ENCODE measurements at regions not wholly inside any gene's neighbourhood (a gene's known extent, or its start where the extent isn't known, plus 50 kb on each side); places are given as distances from the start of the nearest gene placed in this dataset.

DNA sequence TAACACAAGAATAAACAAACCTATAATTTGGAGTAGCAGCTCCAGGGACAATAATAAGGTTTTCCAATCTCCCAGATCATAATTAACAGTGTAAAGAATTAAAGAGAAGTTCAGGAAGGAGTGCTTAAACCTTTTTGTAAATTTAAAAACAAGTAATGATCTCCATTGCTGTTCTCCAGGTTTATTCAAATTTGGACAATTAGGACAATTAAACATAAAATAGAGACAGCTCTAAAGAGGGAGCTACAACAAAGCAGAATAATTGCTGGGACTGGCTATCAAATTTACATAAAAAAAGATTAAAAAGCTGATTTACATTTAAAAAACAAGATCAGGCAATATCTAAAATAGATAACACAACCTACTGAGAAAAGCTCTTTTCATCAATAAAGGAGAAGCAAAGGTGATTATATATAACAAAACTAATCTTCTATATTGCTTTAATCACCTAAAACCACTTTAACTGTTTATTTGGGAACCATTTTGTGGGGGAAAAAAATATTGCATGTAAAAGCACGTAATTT is 80.1 kb upstream of the CREB1 start:
- Mint-ChIP-seq H3K4me1 (no peaks in the 10 kb centered on the region), H3K36me3 (peaks cover 0 to 5% of the 10 kb centered on the region in 2 donors), H3K9me3 (peaks cover 0 to 5% (median 1%) of the 10 kb centered on the region in 8 donors), H3K27ac (no peak overlapping the region), H3K4me3 (no peak overlapping the region), H3K27me3 (peaks cover 0 to 3% of the 10 kb centered on the region in 2 donors)
- H3K27me3 ChIP-seq (ENCODE audit: insufficient read depth, low read length), result no peaks in the 10 kb centered on the region
- no peak overlapping the region for H3K27ac ChIP-seq (ENCODE audit: low read depth, low read length)
- no peaks in the 10 kb centered on the region for H3K9me3 ChIP-seq (ENCODE audit: control insufficient read depth in 1 of 2, low read length in 2 of 2)
- H3K4me1 ChIP-seq (ENCODE audit: insufficient read depth, low read length), result no peaks in the 10 kb centered on the region
- DNase-seq, result no peak
- intact Hi-C loops (cut with micrococcal nuclease), result no loop called here
- H3K36me3 ChIP-seq (ENCODE audit: insufficient read depth, low read length), result no peaks in the 10 kb centered on the region
- CTCF ChIA-PET (ENCODE audit: partially characterized antibody), result interaction anchor here (1.2 kb wide), 1 partner anchor 755 kb away, joined by 3 read pairs; no protein-coding TSS in a partner anchor
- POLR2A ChIA-PET (ENCODE audit: partially characterized antibody), result no interaction called here
- H3K4me3 ChIP-seq (ENCODE audit: low read length in 2 of 2), result no peak overlapping the region

DNA sequence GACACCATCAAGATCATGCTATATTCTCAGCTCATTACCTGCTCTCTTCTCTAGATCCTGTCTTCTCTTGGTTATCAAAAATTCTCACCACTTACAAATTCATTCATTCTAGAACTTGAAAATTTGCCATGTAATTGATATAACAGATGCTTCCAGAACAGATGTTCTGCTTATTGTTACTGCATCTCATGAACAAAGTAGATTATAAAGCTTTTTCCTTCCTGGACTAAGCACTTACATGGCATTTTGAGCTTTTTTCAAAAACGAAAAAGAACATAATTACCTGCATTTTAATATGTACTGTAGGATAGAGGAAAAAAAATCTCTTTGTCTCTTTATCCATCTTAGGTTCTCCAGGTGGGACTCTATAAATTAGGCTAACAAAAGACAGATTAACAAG is 79.6 kb upstream of the CREB1 start:
- intact Hi-C loops (cut with micrococcal nuclease), result no loop called here
- DNase-seq, result no peak
- POLR2A ChIA-PET (ENCODE audit: partially characterized antibody), result no interaction called here
- Histone ChIP-seq H3K27me3 (ENCODE audit: insufficient read depth, low read length) (no peaks in the 10 kb centered on the region), H3K27ac (ENCODE audit: low read depth, low read length) (no peak overlapping the region), H3K4me1 (ENCODE audit: insufficient read depth, low read length) (no peaks in the 10 kb centered on the region), H3K9me3 (ENCODE audit: control insufficient read depth in 1 of 2, low read length in 2 of 2) (no peaks in the 10 kb centered on the region), H3K36me3 (ENCODE audit: insufficient read depth, low read length) (no peaks in the 10 kb centered on the region), H3K4me3 (ENCODE audit: low read length in 2 of 2) (no peak overlapping the region)
- H3K4me1 Mint-ChIP-seq, result no peaks in the 10 kb centered on the region
- peaks cover 0 to 5% (median 2%) of the 10 kb centered on the region in 8 donors for H3K9me3 Mint-ChIP-seq
- peaks cover 0 to 3% of the 10 kb centered on the region in 2 donors for H3K27me3 Mint-ChIP-seq
- no peak overlapping the region for H3K4me3 Mint-ChIP-seq
- H3K27ac Mint-ChIP-seq, result no peak overlapping the region
- H3K36me3 Mint-ChIP-seq, result peaks cover 0 to 5% of the 10 kb centered on the region in 2 donors
- CTCF ChIA-PET (ENCODE audit: partially characterized antibody), result interaction anchor here (1.2 kb wide), 1 partner anchor 755 kb away, joined by 3 read pairs; no protein-coding TSS in a partner anchor

DNA sequence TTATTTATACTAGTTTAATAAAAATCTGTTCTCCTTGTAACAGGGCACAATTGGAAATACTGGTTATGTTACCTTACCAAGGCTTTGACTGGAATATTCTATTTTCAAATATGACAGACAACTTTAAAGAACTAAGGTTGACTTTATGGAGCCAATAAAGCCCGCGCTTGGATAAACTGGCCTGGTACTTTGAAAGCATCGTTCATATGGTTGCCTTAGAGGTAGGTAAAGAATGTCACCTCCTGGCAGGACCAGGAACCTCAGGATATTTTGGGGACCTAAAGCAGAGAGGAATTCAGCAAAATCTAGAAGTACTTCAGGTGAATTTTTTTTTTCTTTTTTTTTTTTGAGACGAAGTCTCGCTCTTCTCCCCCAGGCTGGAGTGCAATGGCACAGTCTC is 71.2 kb upstream of the CREB1 start:
- peaks cover 0 to 6% (median 5%) of the 10 kb centered on the region in 4 donors for H3K4me1 Mint-ChIP-seq

DNA sequence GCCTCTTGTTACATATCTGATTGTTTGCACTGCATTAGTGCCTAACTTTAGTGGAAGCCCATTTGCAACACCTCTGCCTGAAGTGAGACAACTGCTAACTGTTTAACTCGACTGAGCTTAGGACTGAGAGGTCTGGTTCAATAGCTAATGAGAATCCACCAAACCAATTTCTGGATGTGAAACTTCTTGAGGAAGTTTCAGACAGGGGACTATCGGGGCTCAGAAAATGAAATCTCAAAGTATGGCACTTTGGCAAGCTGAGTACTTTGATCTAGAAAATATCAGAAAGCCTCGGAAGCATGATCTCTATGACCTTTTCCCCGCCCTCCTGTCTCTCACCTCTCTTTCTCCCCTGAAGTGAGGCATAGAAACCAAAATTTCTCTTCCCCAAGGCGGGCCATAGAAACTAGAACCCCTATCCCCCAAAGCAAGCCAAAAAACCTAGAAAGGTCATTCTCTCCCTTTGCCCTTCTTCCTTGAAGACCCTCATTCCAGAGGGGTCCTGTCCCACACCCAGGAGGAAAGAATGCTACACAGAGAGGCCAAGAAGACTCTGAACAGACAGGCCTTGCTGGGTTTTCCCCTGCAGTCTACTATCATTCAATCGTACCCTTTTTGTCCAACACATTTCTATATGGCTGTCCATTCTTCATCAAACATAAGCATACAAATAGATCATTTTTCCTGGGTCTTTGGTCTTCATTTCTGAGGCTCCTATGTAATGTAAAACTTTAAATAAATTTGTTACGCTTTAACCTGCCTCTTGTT is 69.6 kb upstream of the CREB1 start:
- H3K36me3 ChIP-seq (ENCODE audit: insufficient read depth, low read length), result no peaks in the 10 kb centered on the region
- H3K27ac Mint-ChIP-seq, result peak overlapping the region in 4 of 7 donors; percentile 24 to 67 (median 40)

More for the DNA sequence above, 71.2 kb upstream of the CREB1 start:
- Mint-ChIP-seq H3K9me3 (peaks cover 0 to 2% (median 0%) of the 10 kb centered on the region in 8 donors), H3K4me3 (no peak overlapping the region), H3K27me3 (peaks cover 0 to 1% of the 10 kb centered on the region in 2 donors), H3K27ac (no peak overlapping the region), H3K36me3 (peaks cover 0 to 4% of the 10 kb centered on the region in 2 donors)
- Histone ChIP-seq H3K4me1 (ENCODE audit: insufficient read depth, low read length) (no peaks in the 10 kb centered on the region), H3K27me3 (ENCODE audit: insufficient read depth, low read length) (no peaks in the 10 kb centered on the region), H3K27ac (ENCODE audit: low read depth, low read length) (no peak overlapping the region), H3K4me3 (ENCODE audit: low read length in 2 of 2) (no peak overlapping the region), H3K9me3 (ENCODE audit: control insufficient read depth in 1 of 2, low read length in 2 of 2) (no peaks in the 10 kb centered on the region), H3K36me3 (ENCODE audit: insufficient read depth, low read length) (no peaks in the 10 kb centered on the region)
- POLR2A ChIA-PET (ENCODE audit: partially characterized antibody), result no interaction called here
- intact Hi-C loops (cut with micrococcal nuclease), result no loop called here
- no peak for DNase-seq
- CTCF ChIA-PET (ENCODE audit: partially characterized antibody), result no interaction called here

DNA sequence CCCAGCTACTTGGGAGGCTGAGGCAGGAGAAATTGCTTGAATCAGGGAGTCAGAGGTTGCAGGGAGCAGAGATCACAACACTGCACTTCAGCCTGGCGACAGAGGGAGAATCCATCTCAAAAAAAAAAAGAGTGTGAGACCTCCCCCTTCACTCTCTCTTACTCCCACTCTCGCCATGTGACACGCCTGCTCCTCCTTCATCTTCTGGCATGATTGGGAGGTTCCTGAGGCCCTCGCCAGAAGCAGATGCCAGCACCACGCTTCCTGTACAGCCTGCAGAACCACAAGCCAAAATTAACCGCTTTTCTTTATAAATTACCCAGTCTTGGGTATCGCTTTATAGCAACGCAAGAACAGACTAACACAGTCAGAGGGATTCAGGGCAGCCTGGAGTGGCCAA is 66.3 kb upstream of the CREB1 start:
- ChIA-PET POLR2A (ENCODE audit: partially characterized antibody) (no interaction called here), CTCF (ENCODE audit: partially characterized antibody) (no interaction called here)
- H3K27ac Mint-ChIP-seq, result peak overlapping the region in 1 of 7 donors; percentile 86
- Histone ChIP-seq H3K27me3 (ENCODE audit: insufficient read depth, low read length) (no peaks in the 10 kb centered on the region), H3K9me3 (ENCODE audit: control insufficient read depth in 1 of 2, low read length in 2 of 2) (no peaks in the 10 kb centered on the region), H3K4me1 (ENCODE audit: insufficient read depth, low read length) (no peaks in the 10 kb centered on the region), H3K27ac (ENCODE audit: low read depth, low read length) (no peak overlapping the region), H3K4me3 (ENCODE audit: low read length in 2 of 2) (no peak overlapping the region), H3K36me3 (ENCODE audit: insufficient read depth, low read length) (no peaks in the 10 kb centered on the region)
- H3K4me3 Mint-ChIP-seq, result no peak overlapping the region
- no peaks in the 10 kb centered on the region for H3K9me3 Mint-ChIP-seq
- H3K27me3 Mint-ChIP-seq, result peaks cover 0 to 1% of the 10 kb centered on the region in 2 donors
- peaks cover 0 to 6% (median 5%) of the 10 kb centered on the region in 4 donors for H3K4me1 Mint-ChIP-seq
- no peak for DNase-seq
- peaks cover 0 to 4% of the 10 kb centered on the region in 2 donors for H3K36me3 Mint-ChIP-seq
- intact Hi-C loops (cut with micrococcal nuclease), result no loop called here

More for the DNA sequence above, 69.6 kb upstream of the CREB1 start:
- peak overlapping the region in 2 of 8 donors; percentile 11 to 45 for H3K4me3 Mint-ChIP-seq
- intact Hi-C loops (cut with micrococcal nuclease), result no loop called here
- no peak overlapping the region for H3K27ac ChIP-seq (ENCODE audit: low read depth, low read length)
- peaks cover 0 to 1% of the 10 kb centered on the region in 2 donors for H3K27me3 Mint-ChIP-seq
- peaks cover 0 to 4% of the 10 kb centered on the region in 2 donors for H3K36me3 Mint-ChIP-seq
- no peaks in the 10 kb centered on the region for H3K9me3 ChIP-seq (ENCODE audit: control insufficient read depth in 1 of 2, low read length in 2 of 2)
- CTCF ChIA-PET (ENCODE audit: partially characterized antibody), result no interaction called here
- peaks cover 0 to 6% (median 5%) of the 10 kb centered on the region in 4 donors for H3K4me1 Mint-ChIP-seq
- no peaks in the 10 kb centered on the region for H3K4me1 ChIP-seq (ENCODE audit: insufficient read depth, low read length)
- H3K27me3 ChIP-seq (ENCODE audit: insufficient read depth, low read length), result no peaks in the 10 kb centered on the region
- no peaks in the 10 kb centered on the region for H3K9me3 Mint-ChIP-seq
- no peak overlapping the region for H3K4me3 ChIP-seq (ENCODE audit: low read length in 2 of 2)
- no peak for DNase-seq
- POLR2A ChIA-PET (ENCODE audit: partially characterized antibody), result no interaction called here

DNA sequence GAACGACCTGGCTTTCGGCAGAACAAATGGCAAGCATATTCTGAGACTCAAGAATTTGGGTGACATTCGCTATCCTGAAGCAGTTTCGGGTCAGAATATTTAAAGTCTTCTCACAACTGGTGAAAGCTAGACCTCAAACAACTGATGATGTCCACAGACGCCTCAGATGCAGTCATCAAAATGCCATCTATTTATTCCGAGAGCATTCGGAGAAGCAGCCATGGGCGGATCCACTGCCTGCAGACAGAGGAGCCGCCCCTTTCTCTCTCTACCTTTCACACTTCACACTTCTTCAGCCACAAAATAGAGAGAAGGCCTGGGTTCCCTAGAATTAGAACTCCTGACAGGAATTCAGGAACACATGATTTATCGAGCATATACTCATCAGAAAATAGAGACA is 65.8 kb upstream of the CREB1 start:
- intact Hi-C loops (cut with micrococcal nuclease), result no loop called here
- Histone ChIP-seq H3K9me3 (ENCODE audit: control insufficient read depth in 1 of 2, low read length in 2 of 2) (no peaks in the 10 kb centered on the region), H3K27me3 (ENCODE audit: insufficient read depth, low read length) (no peaks in the 10 kb centered on the region), H3K36me3 (ENCODE audit: insufficient read depth, low read length) (no peaks in the 10 kb centered on the region), H3K4me1 (ENCODE audit: insufficient read depth, low read length) (no peaks in the 10 kb centered on the region), H3K4me3 (ENCODE audit: low read length in 2 of 2) (no peak overlapping the region), H3K27ac (ENCODE audit: low read depth, low read length) (no peak overlapping the region)
- H3K4me3 Mint-ChIP-seq, result no peak overlapping the region
- CTCF ChIA-PET (ENCODE audit: partially characterized antibody), result no interaction called here
- DNase-seq, result no peak
- peaks cover 0 to 4% of the 10 kb centered on the region in 2 donors for H3K36me3 Mint-ChIP-seq
- no peaks in the 10 kb centered on the region for H3K9me3 Mint-ChIP-seq
- peaks cover 0 to 6% (median 5%) of the 10 kb centered on the region in 4 donors for H3K4me1 Mint-ChIP-seq
- H3K27ac Mint-ChIP-seq, result no peak overlapping the region
- POLR2A ChIA-PET (ENCODE audit: partially characterized antibody), result no interaction called here
- H3K27me3 Mint-ChIP-seq, result peaks cover 0 to 1% of the 10 kb centered on the region in 2 donors

DNA sequence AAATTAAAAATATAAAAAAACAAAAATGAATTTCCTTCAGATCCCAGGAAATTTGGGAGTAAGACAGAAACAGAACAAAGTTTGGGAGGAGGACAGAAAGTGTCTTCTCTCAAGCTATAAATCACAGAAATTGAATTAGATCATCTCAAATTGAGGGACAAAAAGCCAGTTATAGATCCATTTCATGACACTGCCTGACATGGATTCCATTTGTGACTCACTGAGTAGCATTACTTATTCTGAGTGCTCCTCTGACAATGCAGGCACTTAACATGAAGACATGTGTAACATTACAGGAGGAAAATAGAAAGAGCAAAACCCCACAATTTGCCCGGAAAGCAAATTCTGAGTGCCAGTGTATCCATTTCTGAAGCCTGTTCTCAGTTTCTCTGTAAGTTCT is 63.9 kb upstream of the CREB1 start:
- DNase-seq, result no peak
- Histone ChIP-seq H3K27me3 (ENCODE audit: insufficient read depth, low read length) (no peaks in the 10 kb centered on the region), H3K36me3 (ENCODE audit: insufficient read depth, low read length) (no peaks in the 10 kb centered on the region), H3K27ac (ENCODE audit: low read depth, low read length) (no peak overlapping the region), H3K4me1 (ENCODE audit: insufficient read depth, low read length) (no peaks in the 10 kb centered on the region), H3K9me3 (ENCODE audit: control insufficient read depth in 1 of 2, low read length in 2 of 2) (no peaks in the 10 kb centered on the region), H3K4me3 (ENCODE audit: low read length in 2 of 2) (no peak overlapping the region)
- CTCF ChIA-PET (ENCODE audit: partially characterized antibody), result no interaction called here
- Mint-ChIP-seq H3K36me3 (peaks cover 0 to 4% of the 10 kb centered on the region in 2 donors), H3K9me3 (no peaks in the 10 kb centered on the region), H3K27me3 (peaks cover 0 to 1% of the 10 kb centered on the region in 2 donors), H3K4me1 (peaks cover 0 to 5% (median 4%) of the 10 kb centered on the region in 4 donors), H3K4me3 (no peak overlapping the region), H3K27ac (no peak overlapping the region)
- intact Hi-C loops (cut with micrococcal nuclease), result no loop called here
- POLR2A ChIA-PET (ENCODE audit: partially characterized antibody), result no interaction called here
